NCI-H1417 (cell line): ENCODE measurements at regions not wholly inside any gene's neighbourhood (a gene's known extent, or its start where the extent isn't known, plus 50 kb on each side); places are given as distances from the start of the nearest gene placed in this dataset.

Source experiments
- DNase-seq, 3 experiments: peaks; one replicate each; lab custom pipeline; 2025; lab: John Stamatoyannopoulos, UW

DNA sequence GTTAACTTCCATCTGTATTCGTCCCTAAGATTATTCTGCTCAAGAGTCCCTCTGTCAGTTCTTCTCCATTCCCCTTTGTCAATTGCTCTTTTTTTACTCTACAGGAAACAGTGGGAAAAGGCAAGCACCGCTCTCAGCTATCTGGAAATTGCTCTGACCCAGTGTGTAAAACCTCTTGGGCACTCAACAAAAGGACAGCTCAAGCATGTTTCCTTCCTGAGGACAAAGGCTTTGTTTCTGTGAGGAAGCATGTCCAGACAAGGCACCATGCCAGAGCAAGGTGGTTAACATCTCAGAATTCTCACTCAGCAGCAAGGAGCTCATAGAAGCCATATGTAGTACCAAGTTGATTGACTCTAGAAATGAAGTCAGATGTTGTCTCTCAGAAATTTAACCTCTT, 735.6 kb downstream of the TSN start:
- peak in 1 of 3 experiments; percentile 8 for DNase-seq

GRCh38 chr2:122500316-122501105, 745.1 kb downstream of the TSN start:
- DNase-seq, result no peak

GRCh38 chr2:122506620-122507019, 751.2 kb downstream of the TSN start:
- DNase-seq, result no peak

DNA sequence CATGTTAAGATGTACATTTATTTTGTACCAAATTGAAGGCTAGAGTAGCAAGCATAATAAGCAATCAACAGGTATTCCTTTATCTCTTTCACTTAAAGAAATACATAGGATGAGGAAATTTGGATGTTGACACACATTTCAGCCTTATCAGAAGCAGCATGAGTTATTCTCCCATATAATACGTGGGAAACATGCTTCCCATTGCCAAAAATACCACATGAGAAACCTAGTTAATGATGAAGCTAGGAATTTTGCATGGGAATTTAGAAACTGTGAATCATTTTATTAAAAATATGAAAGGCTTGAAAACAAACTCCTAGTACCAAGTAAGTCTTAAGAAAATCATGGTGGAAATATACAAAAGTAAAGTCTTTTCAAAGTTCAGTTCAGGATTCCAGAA, 751.8 kb downstream of the TSN start:
- no peak for DNase-seq

DNA sequence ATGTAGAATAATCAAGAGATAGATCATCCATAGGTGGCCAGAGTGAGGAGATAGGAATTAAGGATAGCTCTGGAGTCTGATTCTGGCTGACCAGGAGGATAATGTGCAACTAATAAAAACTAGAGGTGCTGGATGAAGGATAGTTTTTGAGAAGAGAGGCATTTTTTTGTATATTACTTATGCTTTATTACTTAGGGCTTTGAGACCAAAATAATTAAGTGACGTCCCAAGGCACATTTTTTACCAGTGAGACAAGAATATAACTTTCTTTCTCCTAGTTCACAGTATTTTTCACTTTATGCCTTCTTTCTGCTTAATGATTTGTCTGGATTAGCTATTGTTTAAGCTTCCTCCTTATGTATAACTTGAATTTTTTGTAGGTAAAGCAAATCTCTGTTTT, 756.6 kb downstream of the TSN start:
- DNase-seq, result no peak

GRCh38 chr2:122514451-122514996, 759.1 kb downstream of the TSN start:
- DNase-seq, result peak in 1 of 3 experiments; percentile 12

DNA sequence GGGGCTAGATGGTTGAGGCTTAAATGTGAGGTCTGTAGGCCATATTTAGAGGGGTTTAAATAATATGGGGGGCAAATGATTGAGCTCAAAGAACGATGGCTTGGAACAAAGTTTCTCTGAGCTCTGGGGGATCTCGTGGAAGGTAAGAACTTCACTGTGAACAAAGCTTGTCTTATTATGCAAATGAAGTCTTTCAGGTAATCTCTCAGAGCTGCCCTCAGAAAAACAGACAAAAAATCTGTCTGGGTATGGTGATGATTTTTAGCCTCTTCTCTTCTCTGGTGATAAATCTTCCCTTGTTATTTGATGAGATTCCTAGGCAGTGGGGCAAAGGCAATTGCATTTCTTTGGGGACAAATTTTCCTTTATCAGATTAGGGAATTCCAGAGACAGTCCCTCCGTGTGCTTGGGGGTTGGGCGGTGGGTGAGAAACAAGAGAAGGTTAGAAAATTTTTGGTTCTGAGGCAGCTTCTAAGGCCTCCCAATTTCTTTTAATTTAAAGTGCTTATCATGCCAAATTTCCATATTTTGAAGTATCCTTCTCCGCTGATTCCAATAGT, 760.4 kb downstream of the TSN start:
- no peak for DNase-seq

- DNase-seq, result peak in 2 of 3 experiments; percentile 6 to 47
Measured at GRCh38 chr2:122516775-122517174, 761.3 kb downstream of the TSN start.

DNA sequence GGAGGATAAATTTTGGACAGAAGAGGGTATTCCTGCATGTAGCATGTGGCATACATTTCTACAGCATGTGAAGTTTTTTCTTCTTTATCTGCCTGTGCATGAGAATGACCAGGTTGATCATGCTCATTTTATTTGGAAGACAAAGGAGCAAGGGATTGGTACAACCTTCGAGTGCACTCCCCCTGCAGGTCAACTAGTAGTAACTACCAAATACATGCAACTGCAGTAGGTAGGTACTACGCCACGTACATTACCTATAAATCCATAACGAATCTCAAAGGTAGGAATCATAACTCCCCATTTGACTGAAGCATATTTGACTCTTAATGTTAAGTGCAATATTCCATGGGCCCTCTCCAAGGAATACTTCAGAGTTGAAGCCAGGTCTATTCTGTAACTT, 763.9 kb downstream of the TSN start:
- peak in 1 of 3 experiments; percentile 13 for DNase-seq

GRCh38 chr2:122519821-122520611, 764.6 kb downstream of the TSN start:
- DNase-seq, result no peak

- DNase-seq, result no peak
Measured at GRCh38 chr2:122523143-122523542, 767.7 kb downstream of the TSN start.

GRCh38 chr2:122523981-122524380, 768.5 kb downstream of the TSN start:
- no peak for DNase-seq

GRCh38 chr2:122525336-122525735, 769.9 kb downstream of the TSN start:
- no peak for DNase-seq

DNA sequence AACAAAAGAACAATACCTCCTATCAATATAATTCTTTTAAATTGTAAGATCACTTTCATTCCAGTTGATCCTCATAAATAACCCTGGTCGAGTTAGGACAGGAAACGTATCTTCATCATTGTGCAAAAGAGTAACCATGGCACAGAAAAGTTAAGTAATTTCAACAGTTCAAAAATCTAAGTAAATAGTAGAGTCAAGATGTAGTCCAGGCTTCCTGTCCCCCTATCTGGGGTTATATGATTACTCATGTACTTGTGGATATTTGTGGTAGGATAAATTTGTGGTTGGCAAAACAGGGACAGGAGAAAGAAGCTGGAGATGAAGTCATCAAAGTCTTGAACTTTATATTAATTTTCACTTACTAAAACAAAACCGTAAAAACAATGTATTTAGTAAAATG, 772.6 kb downstream of the TSN start:
- no peak for DNase-seq

- no peak for DNase-seq
Measured at GRCh38 chr2:122528958-122529705, 773.7 kb downstream of the TSN start.

GRCh38 chr2:122530814-122531213, 775.4 kb downstream of the TSN start:
- no peak for DNase-seq

GRCh38 chr2:122531290-122532071, 776.0 kb downstream of the TSN start:
- no peak for DNase-seq

DNA sequence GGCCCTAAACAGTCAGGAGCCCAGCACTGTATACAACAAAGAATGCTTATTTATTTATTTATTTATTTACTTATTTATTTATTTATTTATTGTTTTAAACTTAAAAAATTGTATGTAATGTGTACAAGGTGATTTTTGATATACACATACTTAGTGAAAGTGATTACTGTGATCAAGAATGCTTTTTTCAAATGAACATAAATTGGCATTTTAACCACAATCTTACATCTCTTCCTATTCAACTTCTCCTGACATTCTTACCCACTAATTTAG, 776.6 kb downstream of the TSN start:
- DNase-seq, result no peak

DNA sequence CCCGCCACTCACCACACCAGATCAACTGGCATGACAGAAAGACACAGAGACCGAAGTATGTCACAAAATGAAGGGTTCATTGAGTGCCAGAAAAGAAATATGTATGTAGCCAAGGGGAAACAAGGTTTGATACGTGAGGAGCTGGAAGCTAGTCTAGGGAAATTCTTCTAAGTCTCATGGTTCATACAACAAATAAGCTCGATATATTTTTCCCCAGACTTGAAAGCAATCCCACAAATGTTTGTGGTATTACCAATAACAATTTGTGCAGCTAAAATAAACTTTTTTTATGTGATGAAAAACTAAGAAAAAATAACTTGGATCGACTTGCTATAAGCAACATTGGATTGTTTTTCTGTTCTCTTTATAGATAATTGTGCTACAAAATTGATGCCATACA, 777.0 kb downstream of the TSN start:
- no peak for DNase-seq

GRCh38 chr2:122535960-122536505, 780.6 kb downstream of the TSN start:
- DNase-seq, result peak in 2 of 3 experiments; percentile 18 to 88

DNA sequence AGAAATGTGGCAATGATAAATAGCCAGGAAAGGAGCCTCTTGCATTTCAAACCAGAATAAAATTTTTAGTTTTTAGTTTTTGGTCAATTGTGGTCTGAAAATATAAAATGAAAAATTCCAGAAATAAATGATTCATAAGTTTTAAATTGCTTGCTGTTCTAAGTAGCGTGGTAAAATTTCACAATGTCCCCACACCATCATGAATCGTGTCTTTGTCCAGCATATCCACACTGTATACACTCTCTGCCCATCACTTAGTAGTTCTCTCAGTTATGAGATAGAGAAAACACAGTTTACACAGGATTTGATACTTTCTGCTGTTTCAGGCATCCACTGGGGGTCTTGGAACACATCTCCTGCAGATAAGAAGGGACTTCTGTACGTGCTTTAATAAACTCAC, 783.9 kb downstream of the TSN start:
- no peak for DNase-seq
